ENCODE measurements at regions not wholly inside any gene's neighbourhood (a gene's known extent, or its start where the extent isn't known, plus 50 kb on each side); places are given as distances from the start of the nearest gene placed in this dataset.

GRCh38 chr10:6889718-6890117 is 309.6 kb upstream of the PRKCQ start:
- no peak for TF ChIP-seq YY1 (IDR thresholded peaks at IDR 0.05; ENCODE audit: extremely low read depth, insufficient replicate concordance, low read depth, low read length)
- no peak for TF ChIP-seq CEBPB (IDR thresholded peaks at IDR 0.05; ENCODE audit: low read depth)
- TF ChIP-seq POLR2A (IDR thresholded peaks at IDR 0.05; ENCODE audit: borderline replicate concordance, extremely low read depth, insufficient read depth, insufficient read length), result no peak
- TF ChIP-seq CTCF (IDR thresholded peaks at IDR 0.05 in 2 of 3, conservative IDR thresholded peaks at IDR 0.05 in 1 of 3; ENCODE audit: borderline replicate concordance in 1 of 3, insufficient read depth in 1 of 3, low read depth in 2 of 3, low read length in 2 of 3), result no peak

All from HCT116 (cell line).